ENCODE measurements at regions not wholly inside any gene's neighbourhood (a gene's known extent, or its start where the extent isn't known, plus 50 kb on each side); places are given as distances from the start of the nearest gene placed in this dataset.

DNA sequence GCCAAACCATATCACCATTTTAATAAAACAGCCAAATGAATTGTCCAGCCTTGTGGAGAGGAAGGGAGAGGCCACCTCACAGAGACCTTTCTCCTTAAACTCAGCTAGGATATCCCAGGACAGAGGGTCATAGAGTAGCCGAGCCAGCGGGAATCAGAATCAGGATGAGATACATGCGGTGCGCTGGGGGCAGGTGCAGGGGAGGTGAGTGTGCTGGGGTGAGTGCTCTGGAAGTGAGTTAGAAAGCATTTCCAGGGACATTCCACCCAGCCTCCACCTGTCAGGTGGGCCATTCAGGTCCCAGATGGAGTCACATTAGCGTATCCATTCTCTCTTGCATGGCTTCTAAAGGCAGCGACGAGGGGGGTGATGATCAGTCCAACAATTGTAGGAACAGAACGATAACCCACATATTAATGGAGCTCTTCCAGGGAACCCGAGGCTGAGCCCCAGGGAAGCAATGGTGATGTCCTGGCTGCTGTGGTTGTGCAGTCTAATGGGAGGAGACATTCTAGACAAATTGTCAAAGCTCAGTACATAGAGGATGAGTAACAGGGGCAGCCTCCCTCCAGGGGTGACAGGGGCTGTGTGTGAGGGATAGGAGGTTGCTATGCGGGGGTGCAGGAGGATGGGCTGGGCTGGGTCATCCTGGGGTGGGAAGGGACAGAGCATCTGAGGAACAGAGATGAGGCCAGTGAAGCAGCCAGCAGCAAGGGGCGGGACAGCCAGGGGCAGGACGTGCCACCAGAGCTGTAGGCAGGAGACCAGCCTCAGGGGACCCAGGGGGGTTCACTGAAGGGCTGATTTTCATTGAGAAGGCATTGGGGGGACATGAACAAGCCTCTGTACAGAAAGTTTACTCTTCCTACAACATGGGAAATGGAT is 88.7 kb upstream of the FRMD1 start:
- Mint-ChIP-seq H3K4me1 (peaks cover 40 to 44% of the 10 kb centered on the region in 2 experiments), H3K9me3 (peaks cover 0 to 8% of the 10 kb centered on the region in 2 experiments; a peak in 3 of 5 replicates), H3K27me3 (ENCODE audit: low read depth) (peaks cover 2% of the 10 kb centered on the region; the same call in 1 of the 2 replicates), H3K27ac (peak overlapping the region in 2 of 3 experiments; percentile 22 to 80; a peak in 3 of 7 replicates), H3K4me3 (peak overlapping the region in 1 of 2 experiments; percentile 50; a peak in 2 of 5 replicates), H3K36me3 (ENCODE audit: insufficient read depth in 1 of 3, low read depth in 3 of 3) (peaks cover 0 to 10% (median 0%) of the 10 kb centered on the region in 3 experiments; a peak in 4 of 7 replicates)
- no peak overlapping the region for H3K18ac ChIP-seq (ENCODE audit: insufficient read length, low read depth, low read length)
- no peak overlapping the region; the same call in 1 of the 2 replicates for H3K14ac ChIP-seq (ENCODE audit: insufficient read depth, low read length)
- no peak overlapping the region for H3K56ac ChIP-seq (ENCODE audit: insufficient read length, low read depth, low read length)
- DNase-seq: peak; percentile 22
- H3K27me3 ChIP-seq (ENCODE audit: insufficient read depth, low read length): no peaks in the 10 kb centered on the region
- no peaks in the 10 kb centered on the region for H3K9me3 ChIP-seq (ENCODE audit: control insufficient read depth, low read depth, low read length)
- no peak overlapping the region for H3K4me2 ChIP-seq (ENCODE audit: insufficient read depth, insufficient read length, low read length)
- no peak overlapping the region for H2AFZ ChIP-seq (ENCODE audit: low read length)
- H2BK12ac ChIP-seq (ENCODE audit: insufficient read length, low read depth, low read length): peak overlapping the region; percentile 1
- no peak overlapping the region for H4K5ac ChIP-seq (ENCODE audit: insufficient read length, low read depth, low read length)
- no peaks in the 10 kb centered on the region for H4K20me1 ChIP-seq (ENCODE audit: control insufficient read depth, insufficient read depth, insufficient read length)
- TF ChIP-seq, protein P1, sequence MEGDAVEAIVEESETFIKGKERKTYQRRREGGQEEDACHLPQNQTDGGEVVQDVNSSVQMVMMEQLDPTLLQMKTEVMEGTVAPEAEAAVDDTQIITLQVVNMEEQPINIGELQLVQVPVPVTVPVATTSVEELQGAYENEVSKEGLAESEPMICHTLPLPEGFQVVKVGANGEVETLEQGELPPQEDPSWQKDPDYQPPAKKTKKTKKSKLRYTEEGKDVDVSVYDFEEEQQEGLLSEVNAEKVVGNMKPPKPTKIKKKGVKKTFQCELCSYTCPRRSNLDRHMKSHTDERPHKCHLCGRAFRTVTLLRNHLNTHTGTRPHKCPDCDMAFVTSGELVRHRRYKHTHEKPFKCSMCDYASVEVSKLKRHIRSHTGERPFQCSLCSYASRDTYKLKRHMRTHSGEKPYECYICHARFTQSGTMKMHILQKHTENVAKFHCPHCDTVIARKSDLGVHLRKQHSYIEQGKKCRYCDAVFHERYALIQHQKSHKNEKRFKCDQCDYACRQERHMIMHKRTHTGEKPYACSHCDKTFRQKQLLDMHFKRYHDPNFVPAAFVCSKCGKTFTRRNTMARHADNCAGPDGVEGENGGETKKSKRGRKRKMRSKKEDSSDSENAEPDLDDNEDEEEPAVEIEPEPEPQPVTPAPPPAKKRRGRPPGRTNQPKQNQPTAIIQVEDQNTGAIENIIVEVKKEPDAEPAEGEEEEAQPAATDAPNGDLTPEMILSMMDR (conservative IDR thresholded peaks at IDR 0.05): no peak
- H4K8ac ChIP-seq (replicated peaks; ENCODE audit: insufficient read length, low read depth, low read length): no peak overlapping the region
- no peaks in the 10 kb centered on the region for H3K79me2 ChIP-seq (ENCODE audit: insufficient read depth, low read length)
- no peak overlapping the region for H2BK15ac ChIP-seq (ENCODE audit: low read depth, low read length)
- H3K4ac ChIP-seq (ENCODE audit: low read depth, low read length): no peak overlapping the region
- WGBS (ENCODE audit: extremely low coverage, insufficient read length, low lambda C conversion rate): no CpG with 5 or more reads among the region's 12 CpGs
- H3K79me1 ChIP-seq (ENCODE audit: insufficient read depth, low read depth, low read length, poor library complexity, severe bottlenecking): no peaks in the 10 kb centered on the region
- H3K9ac ChIP-seq (ENCODE audit: extremely low read depth, insufficient read length, low read length): no peak overlapping the region
- no peak overlapping the region for H3T11ph ChIP-seq (ENCODE audit: low read length)
- no peak overlapping the region for H3K23ac ChIP-seq (ENCODE audit: insufficient read length, low read depth, low read length)
- H2AK5ac ChIP-seq (ENCODE audit: insufficient read length, low read length): no peak overlapping the region
- no peak overlapping the region for H2BK5ac ChIP-seq (ENCODE audit: insufficient read length, low read length)
- no peaks in the 10 kb centered on the region; the same call in 1 of the 2 replicates for H3K4me1 ChIP-seq (ENCODE audit: insufficient read depth, low read length)
- peak overlapping the region; percentile 17 for H4K91ac ChIP-seq (ENCODE audit: insufficient read length, low read depth, low read length)
- no peak overlapping the region for H2BK20ac ChIP-seq (ENCODE audit: low read depth, low read length, poor library complexity, severe bottlenecking)
- H3K27ac ChIP-seq (ENCODE audit: insufficient read length, low read depth, low read length): no peak overlapping the region
- no peaks in the 10 kb centered on the region for H3K23me2 ChIP-seq (ENCODE audit: insufficient read length, low read depth, low read length, poor library complexity, severe bottlenecking)
- H2BK120ac ChIP-seq (ENCODE audit: low read depth, low read length, poor library complexity, severe bottlenecking): no peak overlapping the region
